Thyroid gland (tissue), 4 donors: ENCODE measurements at regions not wholly inside any gene's neighbourhood (a gene's known extent, or its start where the extent isn't known, plus 50 kb on each side); places are given as distances from the start of the nearest gene placed in this dataset.

Source experiments
- DNase-seq, 2 donors: peaks; one replicate each; pipeline ENCODE4 v3.0.0-alpha.2; 2019
- H3K27ac ChIP-seq, 3 donors: fragments of 200-600 bp; sonication (generic); 1 replicate in 2 of 3; 2 replicates in 1 of 3; pipeline ENCODE4 v1.5.1; 2016 to 2019; ENCODE audit warnings: mild to moderate bottlenecking in 1 of 3, moderate library complexity in 1 of 3
- H3K27me3 ChIP-seq: fragments of 200-600 bp; sonication (generic); one replicate; pipeline ENCODE4 v1.5.1; 2019
- H3K36me3 ChIP-seq, 2 donors: fragments of 200-600 bp; sonication (generic); one replicate each; pipeline ENCODE4 v1.5.1; 2016 to 2019
- H3K4me1 ChIP-seq, 2 donors: fragments of 200-600 bp; sonication (generic); one replicate each; pipeline ENCODE4 v1.5.1; 2017 to 2019
- H3K4me3 ChIP-seq, 3 donors: fragments of 200-600 bp; sonication (generic); replicated peaks in 1 of 3; 1 replicate in 2 of 3; 2 replicates in 1 of 3; pipeline ENCODE4 v1.5.1; 2016; ENCODE audit warnings: mild to moderate bottlenecking in 1 of 3
- H3K9me3 ChIP-seq: fragments of 200-600 bp; sonication (generic); one replicate; pipeline ENCODE4 v1.5.1; 2017
- POLR2A ChIP-seq, 2 donors: fragments of 450-650 bp; IDR thresholded peaks; one replicate each; pipeline ENCODE4 v1.6.1; 2017; ENCODE audit warnings: antibody characterized with exemption in 2 of 2, mild to moderate bottlenecking in 2 of 2, moderate library complexity in 1 of 2
- WGBS, 2 donors: methylation state at CpG; one replicate each; pipeline ENCODE4 v1.1.5; 2017; 5-methylcytosine and 5-hydroxymethylcytosine counted together
- intact Hi-C: fragments of 100-400 bp; cut with DNase I; formaldehyde crosslinking; loops from one replicate; pipeline ENCODE4 v1.15.1; 2023
- TF ChIP-seq, protein P1 (sequence below), 6 experiments: fragments of 200-600 bp in 3 of 6; fragments of 450-650 bp in 3 of 6; sonication (generic) in 3 of 6; IDR thresholded peaks; one replicate each; pipeline ENCODE4 v1.5.1; 2016 to 2019; ENCODE audit warnings: antibody characterized with exemption in 6 of 6, mild to moderate bottlenecking in 2 of 6, inconsistent platforms in 1 of 6, moderate library complexity in 1 of 6

DNA sequence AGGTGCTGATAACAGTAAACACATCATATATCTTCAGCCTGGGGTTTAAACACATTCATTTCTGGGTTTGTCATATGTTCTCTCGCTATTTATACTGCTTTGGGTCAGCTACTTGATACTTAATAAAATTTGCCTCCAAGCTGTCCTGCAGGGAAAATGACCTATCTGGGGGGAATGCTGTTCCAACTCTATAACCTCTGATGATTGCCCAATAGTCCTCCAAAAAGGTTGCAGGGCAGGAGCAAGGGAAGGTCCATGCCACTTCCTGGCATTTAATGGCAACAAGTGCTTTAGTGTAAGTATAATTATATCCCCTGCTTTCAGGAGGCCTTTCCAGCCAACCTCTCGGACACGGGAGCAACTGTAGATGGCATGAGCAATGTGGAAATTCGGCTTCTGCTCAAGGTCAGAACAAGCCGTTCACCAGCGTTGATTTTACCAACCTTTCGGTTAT, 198.0 kb upstream of the EEA1 start:
- peaks cover 12% of the 10 kb centered on the region in 2 donors for H3K4me1 ChIP-seq
- intact Hi-C loops = no loop called here
- H3K9me3 ChIP-seq = no peaks in the 10 kb centered on the region
- WGBS, 2 donors = 81 to 89% methylated on average over 7 of the region's 7 CpGs
- DNase-seq = no peak
- H3K27ac ChIP-seq = peak overlapping the region; percentile 27 to 61 (median 46)
- TF ChIP-seq, protein P1, sequence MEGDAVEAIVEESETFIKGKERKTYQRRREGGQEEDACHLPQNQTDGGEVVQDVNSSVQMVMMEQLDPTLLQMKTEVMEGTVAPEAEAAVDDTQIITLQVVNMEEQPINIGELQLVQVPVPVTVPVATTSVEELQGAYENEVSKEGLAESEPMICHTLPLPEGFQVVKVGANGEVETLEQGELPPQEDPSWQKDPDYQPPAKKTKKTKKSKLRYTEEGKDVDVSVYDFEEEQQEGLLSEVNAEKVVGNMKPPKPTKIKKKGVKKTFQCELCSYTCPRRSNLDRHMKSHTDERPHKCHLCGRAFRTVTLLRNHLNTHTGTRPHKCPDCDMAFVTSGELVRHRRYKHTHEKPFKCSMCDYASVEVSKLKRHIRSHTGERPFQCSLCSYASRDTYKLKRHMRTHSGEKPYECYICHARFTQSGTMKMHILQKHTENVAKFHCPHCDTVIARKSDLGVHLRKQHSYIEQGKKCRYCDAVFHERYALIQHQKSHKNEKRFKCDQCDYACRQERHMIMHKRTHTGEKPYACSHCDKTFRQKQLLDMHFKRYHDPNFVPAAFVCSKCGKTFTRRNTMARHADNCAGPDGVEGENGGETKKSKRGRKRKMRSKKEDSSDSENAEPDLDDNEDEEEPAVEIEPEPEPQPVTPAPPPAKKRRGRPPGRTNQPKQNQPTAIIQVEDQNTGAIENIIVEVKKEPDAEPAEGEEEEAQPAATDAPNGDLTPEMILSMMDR (IDR thresholded peaks at IDR 0.05) = no peak
- no peak for TF ChIP-seq POLR2A (IDR thresholded peaks at IDR 0.05)
- H3K4me3 ChIP-seq = no peak overlapping the region
- no peaks in the 10 kb centered on the region for H3K36me3 ChIP-seq
- no peaks in the 10 kb centered on the region for H3K27me3 ChIP-seq

GRCh38 chr12:93127582-93128331, 198.7 kb upstream of the EEA1 start:
- Histone ChIP-seq H3K36me3 (no peaks in the 10 kb centered on the region), H3K27ac (peak overlapping the region; percentile 27 to 61 (median 46)), H3K27me3 (no peaks in the 10 kb centered on the region), H3K4me3 (no peak overlapping the region), H3K4me1 (peaks cover 12% of the 10 kb centered on the region in 2 donors), H3K9me3 (no peaks in the 10 kb centered on the region)
- TF ChIP-seq POLR2A (IDR thresholded peaks at IDR 0.05) = no peak
- TF ChIP-seq, protein P1 (IDR thresholded peaks at IDR 0.05) = peak in 5 of 6 experiments; percentile 19 to 70 (median 49)
- intact Hi-C loops = no loop called here
- peak; percentile 77 to 79 for DNase-seq
- 42 to 46% methylated on average over 14 to 16 of the region's 16 CpGs for WGBS, 2 donors

GRCh38 chr12:93128332-93128707, 199.2 kb upstream of the EEA1 start:
- Histone ChIP-seq H3K4me3 (no peak overlapping the region), H3K27ac (peak overlapping the region; percentile 27 to 61 (median 37)), H3K36me3 (no peaks in the 10 kb centered on the region), H3K4me1 (peaks cover 12% of the 10 kb centered on the region in 2 donors), H3K9me3 (no peaks in the 10 kb centered on the region), H3K27me3 (no peaks in the 10 kb centered on the region)
- TF ChIP-seq, protein P1 (IDR thresholded peaks at IDR 0.05) = no peak
- TF ChIP-seq POLR2A (IDR thresholded peaks at IDR 0.05) = no peak
- intact Hi-C loops = no loop called here
- WGBS, 2 donors = 80 to 93% methylated on average over 6 of the region's 6 CpGs
- peak; percentile 20 to 33 for DNase-seq

GRCh38 chr12:93130366-93131054, 201.4 kb upstream of the EEA1 start:
- 74 to 76% methylated on average over 4 of the region's 4 CpGs for WGBS, 2 donors
- Histone ChIP-seq H3K36me3 (no peaks in the 10 kb centered on the region), H3K27ac (no peak overlapping the region), H3K4me1 (peaks cover 12% of the 10 kb centered on the region in 2 donors), H3K9me3 (no peaks in the 10 kb centered on the region), H3K27me3 (no peaks in the 10 kb centered on the region), H3K4me3 (no peak overlapping the region)
- TF ChIP-seq POLR2A (IDR thresholded peaks at IDR 0.05) = no peak
- TF ChIP-seq, protein P1 (IDR thresholded peaks at IDR 0.05) = no peak
- intact Hi-C loops = no loop called here
- DNase-seq = no peak

DNA sequence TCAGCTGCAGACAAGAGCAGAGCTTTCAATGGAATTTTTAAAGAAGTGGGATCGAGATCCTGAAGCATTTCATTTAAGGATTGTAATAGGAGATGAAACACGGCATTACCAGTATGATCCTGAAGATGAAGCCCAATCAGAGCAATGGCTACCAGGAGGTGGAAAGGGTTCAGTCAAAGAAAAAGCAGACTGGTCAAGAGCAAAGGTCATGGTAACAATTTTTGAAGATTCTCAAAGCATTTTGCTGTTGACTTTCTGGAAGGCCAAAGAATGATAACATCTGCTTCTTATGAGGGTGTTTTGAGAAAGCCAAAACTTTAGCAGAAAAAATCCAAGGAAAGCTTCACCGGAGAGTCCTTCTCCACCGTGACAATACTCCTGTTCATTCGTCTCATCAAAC, 204.3 kb upstream of the EEA1 start:
- WGBS, 2 donors = 86 to 91% methylated on average over 5 of the region's 5 CpGs

More for the DNA sequence above, 204.3 kb upstream of the EEA1 start:
- peaks cover 1 to 2% of the 10 kb centered on the region in 2 donors for H3K4me1 ChIP-seq
- no peak overlapping the region for H3K4me3 ChIP-seq
- H3K27ac ChIP-seq = no peak overlapping the region
- H3K36me3 ChIP-seq = no peaks in the 10 kb centered on the region
- H3K27me3 ChIP-seq = no peaks in the 10 kb centered on the region
- intact Hi-C loops = no loop called here
- TF ChIP-seq, protein P1 (IDR thresholded peaks at IDR 0.05) = no peak
- TF ChIP-seq POLR2A (IDR thresholded peaks at IDR 0.05) = no peak
- DNase-seq = no peak
- H3K9me3 ChIP-seq = no peaks in the 10 kb centered on the region
